PC-9 (cell line): ENCODE measurements at regions not wholly inside any gene's neighbourhood (a gene's known extent, or its start where the extent isn't known, plus 50 kb on each side); places are given as distances from the start of the nearest gene placed in this dataset.
"Not testable (repeated sequence)": the region's sequence is repeated elsewhere in the genome, so short reads cannot be mapped to it uniquely, and the experiment has no call there.

Experiments
- BruUV-seq: library from RNA; stranded (reverse); fragments of 400-500 nt; replicated peaks from 2 replicates; lab custom pipeline; 2021; lab: Mats Ljungman, UMichigan
- CTCF ChIA-PET: fragments of 300-600 bp; sonication (Branson Sonifier 250); formaldehyde crosslinking; loops from one replicate; lab custom pipeline; 2022; ENCODE audit warnings: antibody characterized with exemption; lab: Charles Lee
- POLR2A ChIA-PET: fragments of 300-600 bp; sonication (Branson Sonifier 250); formaldehyde crosslinking; loops from one replicate; lab custom pipeline; 2022; ENCODE audit warnings: antibody characterized with exemption; ENCODE audit not compliant: unreplicated experiment; lab: Charles Lee
- DNase-seq, 2 experiments: peaks; one replicate each; pipeline versions ENCODE4 v3.0.0 to v3.0.0-alpha.2; 2015 to 2022; ENCODE audit warnings: mixed read lengths in 1 of 2
- H2AFZ ChIP-seq: fragments of 200-600 bp; sonication (generic); 2 replicates; pipeline ENCODE4 v1.8.1; 2017; ENCODE audit warnings: antibody characterized with exemption
- H3F3A ChIP-seq: fragments of 200-600 bp; sonication (generic); 2 replicates; pipeline ENCODE4 v1.8.1; 2017; ENCODE audit warnings: antibody characterized with exemption, mild to moderate bottlenecking, low read depth; ENCODE audit not compliant: insufficient read depth
- H3K27ac ChIP-seq: fragments of 200-600 bp; sonication (generic); 2 replicates; pipeline ENCODE4 v1.6.1; 2016; ENCODE audit warnings: mixed run types
- H3K27me3 ChIP-seq: fragments of 200-600 bp; sonication (generic); 2 replicates; pipeline ENCODE4 v1.6.1; 2016; ENCODE audit warnings: low read depth, mixed run types; ENCODE audit not compliant: insufficient read depth
- H3K36me3 ChIP-seq: fragments of 200-600 bp; sonication (generic); 2 replicates; pipeline ENCODE4 v1.6.1; 2016; ENCODE audit warnings: low read depth, mixed run types
- H3K4me1 ChIP-seq: fragments of 200-600 bp; sonication (generic); replicated peaks from 2 replicates; pipeline ENCODE4 v1.6.1; 2016; ENCODE audit warnings: mixed run types; ENCODE audit not compliant: insufficient read depth
- H3K4me2 ChIP-seq: fragments of 200-600 bp; sonication (generic); 2 replicates; pipeline ENCODE4 v1.6.1; 2017; ENCODE audit warnings: mixed run types
- H3K4me3 ChIP-seq: fragments of 200-600 bp; sonication (generic); 2 replicates; pipeline ENCODE4 v1.6.1; 2016; ENCODE audit warnings: mixed run types
- H3K79me2 ChIP-seq: fragments of 200-600 bp; sonication (generic); 2 replicates; pipeline ENCODE4 v1.6.1; 2017; ENCODE audit warnings: low read depth, mixed run types
- H3K9me2 ChIP-seq: fragments of 200-600 bp; sonication (generic); 2 replicates; pipeline ENCODE4 v1.8.1; 2017; ENCODE audit warnings: mild to moderate bottlenecking; ENCODE audit not compliant: insufficient read depth
- H3K9me3 ChIP-seq: fragments of 200-600 bp; sonication (generic); 2 replicates; pipeline ENCODE4 v1.8.1; 2016; ENCODE audit warnings: low read depth; ENCODE audit not compliant: insufficient read depth
- H4K20me1 ChIP-seq: fragments of 200-600 bp; sonication (generic); 2 replicates; pipeline ENCODE4 v1.8.1; 2017; ENCODE audit not compliant: insufficient read depth
- CTCF ChIP-seq: fragments of 200-600 bp; sonication (generic); conservative IDR thresholded peaks from 2 replicates; pipeline ENCODE4 v1.6.1; 2017; ENCODE audit warnings: mixed run types, antibody characterized with exemption, mild to moderate bottlenecking, moderate library complexity
- EZH2 ChIP-seq: fragments of 200-600 bp; sonication (generic); IDR thresholded peaks from 2 replicates; pipeline ENCODE4 v1.8.0; 2017; ENCODE audit warnings: antibody characterized with exemption, low read depth
- intact Hi-C: fragments of 100-400 bp; cut with micrococcal nuclease; formaldehyde crosslinking; loops from one replicate; pipeline ENCODE4 v1.10.0; 2022; ENCODE audit not compliant: unreplicated experiment

GRCh38 chr14:105636935-105637334 lies 110.6 kb downstream of the TMEM121 start:
- Histone ChIP-seq H3K9me2 (no peaks in the 10 kb centered on the region), H3K9me3 (no peaks in the 10 kb centered on the region), H3K79me2 (no peaks in the 10 kb centered on the region), H3K4me2 (no peak overlapping the region), H3F3A (no peaks in the 10 kb centered on the region), H3K4me3 (no peak overlapping the region), H4K20me1 (no peaks in the 10 kb centered on the region), H2AFZ (no peak overlapping the region), H3K4me1 (no peaks in the 10 kb centered on the region), H3K36me3 (no peaks in the 10 kb centered on the region), H3K27me3 (peaks cover 21% of the 10 kb centered on the region), H3K27ac (no peak overlapping the region)
- ChIA-PET CTCF (no interaction called here), POLR2A (no interaction called here)
- intact Hi-C loops, result no loop called here
- no peak for TF ChIP-seq CTCF
- no peak for TF ChIP-seq EZH2
- BruUV-seq, result no TSS peak
- DNase-seq, result no peak

DNA sequence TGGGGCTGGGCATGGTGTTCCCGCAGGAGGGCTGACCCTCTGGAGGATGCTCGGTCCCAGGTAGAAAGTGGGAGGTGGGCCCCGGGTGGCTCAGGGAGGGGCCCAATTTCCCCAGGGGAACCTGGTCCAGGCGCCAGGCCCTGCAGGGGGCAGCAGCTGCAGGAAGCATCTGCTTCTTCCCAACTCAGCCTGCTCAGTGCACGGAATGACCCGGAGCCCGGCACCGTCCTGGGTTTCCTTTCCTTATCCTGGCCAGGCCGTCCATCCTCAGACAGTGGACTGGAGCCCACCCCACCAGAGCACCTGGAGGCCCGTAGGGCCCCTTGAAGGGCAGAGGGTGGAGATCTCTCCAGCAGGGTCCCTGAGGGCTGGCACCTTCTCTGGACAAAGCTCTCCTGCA lies 111.0 kb downstream of the TMEM121 start:
- CTCF ChIA-PET, intact Hi-C loops, BruUV-seq, H3K4me3 ChIP-seq, H3K27ac ChIP-seq, H3K79me2 ChIP-seq, H3K4me1 ChIP-seq, H2AFZ ChIP-seq, H3K36me3 ChIP-seq, H3K9me3 ChIP-seq, H3F3A ChIP-seq, POLR2A ChIA-PET, H4K20me1 ChIP-seq, DNase-seq, H3K4me2 ChIP-seq, H3K9me2 ChIP-seq: not testable (repeated sequence)
- peaks cover 20% of the 10 kb centered on the region for H3K27me3 ChIP-seq

GRCh38 chr14:105639969-105640931 lies 113.9 kb downstream of the TMEM121 start:
- H3K4me3 ChIP-seq, intact Hi-C loops, H3K36me3 ChIP-seq, H3K27ac ChIP-seq, H3K79me2 ChIP-seq, DNase-seq, BruUV-seq, CTCF ChIA-PET, H3K9me3 ChIP-seq, H4K20me1 ChIP-seq, H2AFZ ChIP-seq, H3K4me2 ChIP-seq, H3K9me2 ChIP-seq, H3F3A ChIP-seq, H3K4me1 ChIP-seq, POLR2A ChIA-PET: not testable (repeated sequence)
- peaks cover 17% of the 10 kb centered on the region for H3K27me3 ChIP-seq

DNA sequence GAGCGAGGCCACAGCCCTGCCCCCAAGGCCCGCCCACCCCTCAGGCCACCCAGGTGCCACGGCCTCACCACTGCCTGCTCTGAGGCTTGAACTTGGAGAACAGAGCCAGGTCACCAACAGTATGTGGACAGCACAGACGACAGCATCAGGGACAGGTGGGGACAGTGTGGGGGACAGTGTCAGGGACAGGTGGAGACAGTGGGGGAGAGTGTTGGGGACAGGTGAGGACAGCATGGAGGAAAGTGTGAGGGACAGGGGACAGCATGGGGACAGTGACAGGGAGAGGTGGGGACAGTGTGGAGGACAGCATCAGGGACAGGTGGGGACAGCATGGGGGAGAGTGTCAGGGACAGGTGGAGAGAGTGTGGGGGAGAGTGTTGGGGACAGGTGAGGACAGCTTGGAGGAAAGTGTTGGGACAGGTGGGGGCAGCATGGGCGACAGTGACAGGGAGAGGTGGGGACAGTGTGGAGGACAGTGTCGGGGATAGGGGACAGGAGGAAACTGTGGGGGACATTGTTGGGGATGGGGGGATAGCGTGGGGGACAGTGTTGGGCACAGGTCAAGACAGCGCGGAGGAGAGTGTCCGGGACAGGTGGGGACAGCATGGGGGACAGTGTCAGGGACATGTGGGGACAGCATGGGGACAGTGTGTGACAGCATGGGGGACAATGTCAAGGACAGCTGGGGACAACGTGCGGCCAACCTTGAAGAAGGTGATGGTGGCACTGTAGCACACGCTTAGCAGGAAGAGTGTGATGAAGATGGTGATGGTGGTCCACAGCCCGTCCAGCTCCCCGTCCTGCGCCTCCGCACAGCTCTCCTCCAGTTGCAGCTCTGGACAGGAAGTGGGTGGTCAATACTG lies 114.9 kb downstream of the TMEM121 start:
- Histone ChIP-seq H3K9me2 (no peaks in the 10 kb centered on the region), H3F3A (no peaks in the 10 kb centered on the region), H3K4me2 (no peak overlapping the region), H4K20me1 (no peaks in the 10 kb centered on the region), H2AFZ (no peak overlapping the region), H3K4me1 (no peaks in the 10 kb centered on the region), H3K36me3 (no peaks in the 10 kb centered on the region), H3K27ac (no peak overlapping the region), H3K79me2 (no peaks in the 10 kb centered on the region), H3K27me3 (peaks cover 18% of the 10 kb centered on the region), H3K4me3 (no peak overlapping the region), H3K9me3 (no peaks in the 10 kb centered on the region)
- no peak for TF ChIP-seq CTCF
- no peak for TF ChIP-seq EZH2
- no peak for DNase-seq
- POLR2A ChIA-PET, result no interaction called here
- intact Hi-C loops, result no loop called here
- BruUV-seq, result no TSS peak
- CTCF ChIA-PET, result no interaction called here

- CTCF ChIA-PET, H4K20me1 ChIP-seq, H3K79me2 ChIP-seq, BruUV-seq, H3K4me3 ChIP-seq, H3K27ac ChIP-seq, H3K9me2 ChIP-seq, H3K36me3 ChIP-seq, POLR2A ChIA-PET, H3K4me1 ChIP-seq, H3K4me2 ChIP-seq, DNase-seq, H3F3A ChIP-seq, intact Hi-C loops, H2AFZ ChIP-seq, H3K9me3 ChIP-seq: not testable (repeated sequence)
- H3K27me3 ChIP-seq, result peaks cover 24% of the 10 kb centered on the region
Observed at GRCh38 chr14:105641951-105642350, 115.6 kb downstream of the TMEM121 start.
